HUES48 (cell line): ENCODE measurements at regions not wholly inside any gene's neighbourhood (a gene's known extent, or its start where the extent isn't known, plus 50 kb on each side); places are given as distances from the start of the nearest gene placed in this dataset.

Experiments used
- H3K27ac ChIP-seq: one replicate; pipeline ENCODE4 v1.7.0; 2013; ENCODE audit warnings: low read depth, low read length, inconsistent platforms
- H3K27me3 ChIP-seq: 2 replicates; pipeline ENCODE4 v1.6.1; 2013; ENCODE audit warnings: mild to moderate bottlenecking, low read length; ENCODE audit not compliant: control insufficient read depth, insufficient read depth
- H3K36me3 ChIP-seq: 2 replicates; pipeline ENCODE4 v1.6.1; 2013; ENCODE audit warnings: low read length; ENCODE audit not compliant: control insufficient read depth, insufficient read depth
- H3K4me1 ChIP-seq: 2 replicates; pipeline ENCODE4 v1.6.1; 2013; ENCODE audit warnings: mild to moderate bottlenecking, low read length; ENCODE audit not compliant: control insufficient read depth, insufficient read depth
- H3K4me3 ChIP-seq: 2 replicates; pipeline ENCODE4 v1.5.1; 2013; ENCODE audit warnings: mild to moderate bottlenecking, low read depth, low read length
- H3K9ac ChIP-seq: 2 replicates; pipeline ENCODE4 v1.6.1; 2013; ENCODE audit warnings: mild to moderate bottlenecking, low read depth, low read length, moderate library complexity
- H3K9me3 ChIP-seq: 2 replicates; pipeline ENCODE4 v1.6.1; 2013; ENCODE audit warnings: low read length; ENCODE audit not compliant: control insufficient read depth, insufficient read depth

GRCh38 chr4:163419074-163419473 lies 54.5 kb downstream of the TKTL2 start:
- H3K9ac ChIP-seq = no peak overlapping the region
- H3K9me3 ChIP-seq = peaks cover 27% of the 10 kb centered on the region
- peaks cover 5% of the 10 kb centered on the region; the same call in 1 of the 2 replicates for H3K4me1 ChIP-seq
- no peak overlapping the region for H3K27ac ChIP-seq
- no peaks in the 10 kb centered on the region for H3K27me3 ChIP-seq
- no peak overlapping the region for H3K4me3 ChIP-seq
- H3K36me3 ChIP-seq = no peaks in the 10 kb centered on the region

- Histone ChIP-seq H3K27ac (peak overlapping the region; percentile 76), H3K4me3 (peak overlapping the region; percentile 35; the same call in 1 of the 2 replicates), H3K9me3 (peaks cover 30% of the 10 kb centered on the region), H3K36me3 (no peaks in the 10 kb centered on the region), H3K4me1 (peaks cover 5% of the 10 kb centered on the region; the same call in 1 of the 2 replicates), H3K9ac (no peak overlapping the region), H3K27me3 (no peaks in the 10 kb centered on the region)
Measured at GRCh38 chr4:163415668-163416067, 57.9 kb downstream of the TKTL2 start.

- H3K27me3 ChIP-seq = no peaks in the 10 kb centered on the region
- no peak overlapping the region for H3K27ac ChIP-seq
- no peaks in the 10 kb centered on the region for H3K36me3 ChIP-seq
- peaks cover 30% of the 10 kb centered on the region for H3K9me3 ChIP-seq
- no peak overlapping the region for H3K4me3 ChIP-seq
- no peak overlapping the region for H3K9ac ChIP-seq
- peaks cover 5% of the 10 kb centered on the region; the same call in 1 of the 2 replicates for H3K4me1 ChIP-seq
Measured at GRCh38 chr4:163414275-163414674, 59.3 kb downstream of the TKTL2 start.

- Histone ChIP-seq H3K4me3 (no peak overlapping the region), H3K9ac (peak overlapping the region; percentile 4; the same call in 1 of the 2 replicates), H3K4me1 (peaks cover 29% of the 10 kb centered on the region), H3K27me3 (no peaks in the 10 kb centered on the region), H3K27ac (peak overlapping the region; percentile 61), H3K36me3 (no peaks in the 10 kb centered on the region), H3K9me3 (no peaks in the 10 kb centered on the region)
Measured at GRCh38 chr4:163404580-163404979, 60.9 kb downstream of the NPY5R start.

- H3K36me3 ChIP-seq = no peaks in the 10 kb centered on the region
- H3K4me1 ChIP-seq = peaks cover 29% of the 10 kb centered on the region
- H3K27ac ChIP-seq = peak overlapping the region; percentile 61
- H3K27me3 ChIP-seq = no peaks in the 10 kb centered on the region
- no peaks in the 10 kb centered on the region for H3K9me3 ChIP-seq
- H3K9ac ChIP-seq = peak overlapping the region; percentile 4; the same call in 1 of the 2 replicates
- no peak overlapping the region for H3K4me3 ChIP-seq
Measured at GRCh38 chr4:163404080-163404479, 60.4 kb downstream of the NPY5R start.
